ENCODE measurements at regions not wholly inside any gene's neighbourhood (a gene's known extent, or its start where the extent isn't known, plus 50 kb on each side); places are given as distances from the start of the nearest gene placed in this dataset.

DNA sequence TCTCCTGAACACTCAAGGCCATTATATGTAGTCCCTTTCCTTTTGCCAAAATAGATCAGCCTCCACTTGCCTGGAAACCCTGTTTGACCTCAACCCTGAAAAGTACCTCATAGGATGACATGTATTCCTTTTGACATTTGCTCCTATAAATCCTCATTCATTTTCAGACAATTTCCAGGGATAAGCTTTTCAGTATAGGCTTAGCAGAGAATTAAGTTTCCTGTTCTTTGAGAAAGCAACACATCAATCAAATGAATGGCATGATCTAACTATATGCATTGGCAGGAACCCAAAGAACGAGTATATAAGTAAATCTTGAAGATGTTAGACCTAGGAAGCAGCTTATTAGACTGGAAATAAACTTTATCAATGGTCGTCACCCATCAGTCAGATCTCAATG is 483.0 kb downstream of the CCDC85A start:
- peak; percentile 73 for ATAC-seq
- TF ChIP-seq ISL1 (CRISPR knock-in tag; IDR thresholded peaks at IDR 0.05) (peak; percentile 22; the same call in 1 of the 2 replicates), OSR1 (CRISPR knock-in tag; IDR thresholded peaks at IDR 0.05) (no peak)

DNA sequence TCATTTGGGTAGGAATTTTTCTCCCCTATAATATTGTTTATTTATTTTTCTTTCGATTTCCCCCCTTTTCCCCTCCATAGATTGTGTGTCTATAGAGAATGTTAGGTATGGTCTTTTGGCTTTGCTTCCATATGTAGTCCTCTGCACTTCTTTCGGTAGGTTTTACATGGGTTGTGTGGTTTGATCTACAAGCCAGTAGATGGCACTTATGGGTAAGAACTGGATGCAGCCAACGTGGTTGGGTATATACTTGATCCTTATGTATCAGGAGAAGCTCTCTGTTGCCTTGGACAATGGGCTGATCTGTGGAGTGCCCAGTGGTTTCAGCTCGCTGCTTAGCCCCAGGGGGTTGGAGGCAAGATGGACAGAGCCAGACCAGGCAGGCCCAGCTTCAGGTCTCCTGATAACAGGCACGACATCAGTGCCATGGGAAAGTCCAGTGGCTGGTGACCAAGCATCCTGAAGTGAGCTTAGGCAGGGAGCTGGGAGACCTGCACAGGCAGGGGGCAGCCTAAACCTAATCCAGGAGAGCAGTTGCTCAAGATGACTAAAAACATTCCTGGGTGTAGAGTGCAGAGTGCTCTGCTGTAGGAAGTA is 488.3 kb downstream of the CCDC85A start:
- TF ChIP-seq ZNF8 (CRISPR knock-in tag; IDR thresholded peaks at IDR 0.05) (no peak), SNAI2 (CRISPR knock-in tag; IDR thresholded peaks at IDR 0.05) (no peak), ZNF565 (CRISPR knock-in tag; conservative IDR thresholded peaks at IDR 0.05; ENCODE audit: low read depth) (no peak), TOX (CRISPR knock-in tag; IDR thresholded peaks at IDR 0.05; ENCODE audit: borderline replicate concordance) (no peak), OSR1 (CRISPR knock-in tag; IDR thresholded peaks at IDR 0.05) (no peak), ZFP30 (CRISPR knock-in tag; IDR thresholded peaks at IDR 0.05) (no peak), ZNF70 (CRISPR knock-in tag; IDR thresholded peaks at IDR 0.05) (no peak), ISL1 (CRISPR knock-in tag; IDR thresholded peaks at IDR 0.05) (no peak), CSDC2 (CRISPR knock-in tag; IDR thresholded peaks at IDR 0.05) (no peak), RARB (CRISPR knock-in tag; IDR thresholded peaks at IDR 0.05) (no peak), ARNTL (CRISPR knock-in tag; IDR thresholded peaks at IDR 0.05; ENCODE audit: borderline replicate concordance, low read depth) (no peak), GLIS3 (CRISPR knock-in tag; IDR thresholded peaks at IDR 0.05) (no peak), TCF4 (CRISPR knock-in tag; IDR thresholded peaks at IDR 0.05; ENCODE audit: borderline replicate concordance) (no peak), BACH2 (CRISPR knock-in tag; IDR thresholded peaks at IDR 0.05; ENCODE audit: borderline replicate concordance) (no peak), ZC3H10 (CRISPR knock-in tag; IDR thresholded peaks at IDR 0.05) (no peak)
- TF ChIP-seq, protein P1, sequence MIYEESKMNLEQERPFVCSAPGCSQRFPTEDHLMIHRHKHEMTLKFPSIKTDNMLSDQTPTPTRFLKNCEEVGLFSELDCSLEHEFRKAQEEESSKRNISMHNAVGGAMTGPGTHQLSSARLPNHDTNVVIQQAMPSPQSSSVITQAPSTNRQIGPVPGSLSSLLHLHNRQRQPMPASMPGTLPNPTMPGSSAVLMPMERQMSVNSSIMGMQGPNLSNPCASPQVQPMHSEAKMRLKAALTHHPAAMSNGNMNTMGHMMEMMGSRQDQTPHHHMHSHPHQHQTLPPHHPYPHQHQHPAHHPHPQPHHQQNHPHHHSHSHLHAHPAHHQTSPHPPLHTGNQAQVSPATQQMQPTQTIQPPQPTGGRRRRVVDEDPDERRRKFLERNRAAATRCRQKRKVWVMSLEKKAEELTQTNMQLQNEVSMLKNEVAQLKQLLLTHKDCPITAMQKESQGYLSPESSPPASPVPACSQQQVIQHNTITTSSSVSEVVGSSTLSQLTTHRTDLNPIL (CRISPR knock-in tag; IDR thresholded peaks at IDR 0.05; ENCODE audit: low read depth), result no peak
- TF ChIP-seq, protein P2, sequence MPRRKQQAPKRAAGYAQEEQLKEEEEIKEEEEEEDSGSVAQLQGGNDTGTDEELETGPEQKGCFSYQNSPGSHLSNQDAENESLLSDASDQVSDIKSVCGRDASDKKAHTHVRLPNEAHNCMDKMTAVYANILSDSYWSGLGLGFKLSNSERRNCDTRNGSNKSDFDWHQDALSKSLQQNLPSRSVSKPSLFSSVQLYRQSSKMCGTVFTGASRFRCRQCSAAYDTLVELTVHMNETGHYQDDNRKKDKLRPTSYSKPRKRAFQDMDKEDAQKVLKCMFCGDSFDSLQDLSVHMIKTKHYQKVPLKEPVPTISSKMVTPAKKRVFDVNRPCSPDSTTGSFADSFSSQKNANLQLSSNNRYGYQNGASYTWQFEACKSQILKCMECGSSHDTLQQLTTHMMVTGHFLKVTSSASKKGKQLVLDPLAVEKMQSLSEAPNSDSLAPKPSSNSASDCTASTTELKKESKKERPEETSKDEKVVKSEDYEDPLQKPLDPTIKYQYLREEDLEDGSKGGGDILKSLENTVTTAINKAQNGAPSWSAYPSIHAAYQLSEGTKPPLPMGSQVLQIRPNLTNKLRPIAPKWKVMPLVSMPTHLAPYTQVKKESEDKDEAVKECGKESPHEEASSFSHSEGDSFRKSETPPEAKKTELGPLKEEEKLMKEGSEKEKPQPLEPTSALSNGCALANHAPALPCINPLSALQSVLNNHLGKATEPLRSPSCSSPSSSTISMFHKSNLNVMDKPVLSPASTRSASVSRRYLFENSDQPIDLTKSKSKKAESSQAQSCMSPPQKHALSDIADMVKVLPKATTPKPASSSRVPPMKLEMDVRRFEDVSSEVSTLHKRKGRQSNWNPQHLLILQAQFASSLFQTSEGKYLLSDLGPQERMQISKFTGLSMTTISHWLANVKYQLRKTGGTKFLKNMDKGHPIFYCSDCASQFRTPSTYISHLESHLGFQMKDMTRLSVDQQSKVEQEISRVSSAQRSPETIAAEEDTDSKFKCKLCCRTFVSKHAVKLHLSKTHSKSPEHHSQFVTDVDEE (CRISPR knock-in tag; IDR thresholded peaks at IDR 0.05), result no peak
- TF ChIP-seq, protein P3, sequence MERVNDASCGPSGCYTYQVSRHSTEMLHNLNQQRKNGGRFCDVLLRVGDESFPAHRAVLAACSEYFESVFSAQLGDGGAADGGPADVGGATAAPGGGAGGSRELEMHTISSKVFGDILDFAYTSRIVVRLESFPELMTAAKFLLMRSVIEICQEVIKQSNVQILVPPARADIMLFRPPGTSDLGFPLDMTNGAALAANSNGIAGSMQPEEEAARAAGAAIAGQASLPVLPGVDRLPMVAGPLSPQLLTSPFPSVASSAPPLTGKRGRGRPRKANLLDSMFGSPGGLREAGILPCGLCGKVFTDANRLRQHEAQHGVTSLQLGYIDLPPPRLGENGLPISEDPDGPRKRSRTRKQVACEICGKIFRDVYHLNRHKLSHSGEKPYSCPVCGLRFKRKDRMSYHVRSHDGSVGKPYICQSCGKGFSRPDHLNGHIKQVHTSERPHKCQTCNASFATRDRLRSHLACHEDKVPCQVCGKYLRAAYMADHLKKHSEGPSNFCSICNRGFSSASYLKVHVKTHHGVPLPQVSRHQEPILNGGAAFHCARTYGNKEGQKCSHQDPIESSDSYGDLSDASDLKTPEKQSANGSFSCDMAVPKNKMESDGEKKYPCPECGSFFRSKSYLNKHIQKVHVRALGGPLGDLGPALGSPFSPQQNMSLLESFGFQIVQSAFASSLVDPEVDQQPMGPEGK (CRISPR knock-in tag; IDR thresholded peaks at IDR 0.05; ENCODE audit: borderline replicate concordance), result no peak
- TF ChIP-seq, protein P4, sequence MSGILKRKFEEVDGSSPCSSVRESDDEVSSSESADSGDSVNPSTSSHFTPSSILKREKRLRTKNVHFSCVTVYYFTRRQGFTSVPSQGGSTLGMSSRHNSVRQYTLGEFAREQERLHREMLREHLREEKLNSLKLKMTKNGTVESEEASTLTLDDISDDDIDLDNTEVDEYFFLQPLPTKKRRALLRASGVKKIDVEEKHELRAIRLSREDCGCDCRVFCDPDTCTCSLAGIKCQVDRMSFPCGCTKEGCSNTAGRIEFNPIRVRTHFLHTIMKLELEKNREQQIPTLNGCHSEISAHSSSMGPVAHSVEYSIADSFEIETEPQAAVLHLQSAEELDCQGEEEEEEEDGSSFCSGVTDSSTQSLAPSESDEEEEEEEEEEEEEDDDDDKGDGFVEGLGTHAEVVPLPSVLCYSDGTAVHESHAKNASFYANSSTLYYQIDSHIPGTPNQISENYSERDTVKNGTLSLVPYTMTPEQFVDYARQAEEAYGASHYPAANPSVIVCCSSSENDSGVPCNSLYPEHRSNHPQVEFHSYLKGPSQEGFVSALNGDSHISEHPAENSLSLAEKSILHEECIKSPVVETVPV (CRISPR knock-in tag; IDR thresholded peaks at IDR 0.05), result no peak
- ATAC-seq, result no peak

DNA sequence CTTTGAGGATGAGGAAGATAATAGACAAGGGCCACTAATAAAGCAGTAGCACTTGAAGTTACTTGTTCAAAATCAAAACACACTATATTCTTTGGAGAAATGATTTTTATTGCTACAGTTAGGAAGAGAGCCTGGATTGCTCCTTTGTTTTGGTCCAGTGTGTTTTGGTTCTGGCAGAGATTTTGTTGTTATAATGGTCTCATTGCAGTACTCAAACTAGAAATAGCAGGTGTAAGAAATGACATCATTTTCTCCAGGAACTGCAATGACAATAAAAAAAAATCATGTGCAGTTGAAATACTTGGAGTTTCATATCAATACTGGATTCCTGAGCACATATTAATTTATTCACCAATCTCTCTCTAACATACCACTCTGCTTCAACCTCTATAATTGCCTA is 490.3 kb downstream of the CCDC85A start:
- ATAC-seq, result no peak
- TF ChIP-seq, protein P4 (CRISPR knock-in tag; IDR thresholded peaks at IDR 0.05), result no peak
- TF ChIP-seq ZC3H10 (CRISPR knock-in tag; IDR thresholded peaks at IDR 0.05), result no peak
- no peak for TF ChIP-seq RARB (CRISPR knock-in tag; IDR thresholded peaks at IDR 0.05)
- TF ChIP-seq, protein P2 (CRISPR knock-in tag; IDR thresholded peaks at IDR 0.05), result no peak
- no peak for TF ChIP-seq ESRRG (CRISPR knock-in tag; IDR thresholded peaks at IDR 0.05)
- TF ChIP-seq SNAI2 (CRISPR knock-in tag; IDR thresholded peaks at IDR 0.05), result no peak
- no peak for TF ChIP-seq ZNF8 (CRISPR knock-in tag; IDR thresholded peaks at IDR 0.05)
- TF ChIP-seq, protein P3 (CRISPR knock-in tag; IDR thresholded peaks at IDR 0.05; ENCODE audit: borderline replicate concordance), result no peak
- no peak for TF ChIP-seq PPARA (CRISPR knock-in tag; IDR thresholded peaks at IDR 0.05; ENCODE audit: borderline replicate concordance)
- no peak for TF ChIP-seq ZFP3 (CRISPR knock-in tag; IDR thresholded peaks at IDR 0.05)
- TF ChIP-seq ZNF70 (CRISPR knock-in tag; IDR thresholded peaks at IDR 0.05), result no peak
- TF ChIP-seq TCF4 (CRISPR knock-in tag; IDR thresholded peaks at IDR 0.05; ENCODE audit: borderline replicate concordance), result no peak
- TF ChIP-seq CSDC2 (CRISPR knock-in tag; IDR thresholded peaks at IDR 0.05), result no peak
- TF ChIP-seq BACH2 (CRISPR knock-in tag; IDR thresholded peaks at IDR 0.05; ENCODE audit: borderline replicate concordance), result no peak
- TF ChIP-seq TOX (CRISPR knock-in tag; IDR thresholded peaks at IDR 0.05; ENCODE audit: borderline replicate concordance), result no peak

All from SK-N-SH treated with all-trans-retinoic acid at 6 μM for 48 hours (cell line).